Uterus (tissue), 3 donors: ENCODE measurements at regions not wholly inside any gene's neighbourhood (a gene's known extent, or its start where the extent isn't known, plus 50 kb on each side); places are given as distances from the start of the nearest gene placed in this dataset.

ENCODE experiments used
- DNase-seq, 2 donors: peaks; one replicate each; pipeline ENCODE4 v3.0.0-alpha.2; 2019 to 2020
- H3K27ac ChIP-seq, 2 donors: fragments of 200-600 bp; sonication (generic); 1 replicate in 1 of 2; 2 replicates in 1 of 2; pipeline ENCODE4 v1.5.1; 2016 to 2018
- H3K27me3 ChIP-seq, 2 donors: fragments of 200-600 bp; sonication (generic); one replicate each; pipeline ENCODE4 v1.5.1; 2018 to 2019; ENCODE audit warnings: control low read depth in 1 of 2
- H3K36me3 ChIP-seq, 2 donors: fragments of 200-600 bp; sonication (generic); one replicate each; pipeline ENCODE4 v1.5.1; 2019; ENCODE audit warnings: control low read depth in 1 of 2
- H3K4me1 ChIP-seq, 2 donors: fragments of 200-600 bp; sonication (generic); one replicate each; pipeline ENCODE4 v1.5.1; 2018 to 2019; ENCODE audit warnings: control low read depth in 1 of 2
- H3K4me3 ChIP-seq, 2 donors: fragments of 200-600 bp; sonication (generic); 1 replicate in 1 of 2; 2 replicates in 1 of 2; pipeline ENCODE4 v1.5.1; 2018 to 2019; ENCODE audit warnings: mild to moderate bottlenecking in 1 of 2
- H3K9me3 ChIP-seq, 2 donors: fragments of 200-600 bp; sonication (generic); one replicate each; pipeline ENCODE4 v1.5.1; 2019; ENCODE audit warnings: control low read depth in 1 of 2
- POLR2A ChIP-seq, 2 donors: fragments of 450-650 bp; IDR thresholded peaks; one replicate each; pipeline ENCODE4 v1.6.1; 2016; ENCODE audit warnings: antibody characterized with exemption in 2 of 2, mild to moderate bottlenecking in 1 of 2, moderate library complexity in 1 of 2
- intact Hi-C: fragments of 100-400 bp; cut with DNase I; formaldehyde crosslinking; loops from one replicate; pipeline ENCODE4 v1.15.1; 2023; ENCODE audit warnings: low total_unique reads
- TF ChIP-seq, protein P1 (sequence below), 4 experiments: fragments of 200-600 bp in 2 of 4; fragments of 450-650 bp in 2 of 4; sonication (generic) in 2 of 4; IDR thresholded peaks; one replicate each; pipeline ENCODE4 v1.5.1; 2016 to 2019; ENCODE audit warnings: antibody characterized with exemption in 4 of 4, mild to moderate bottlenecking in 2 of 4, moderate library complexity in 1 of 4
- donor health status: DM: yes; HTN: yes; CAD: no.

DNA sequence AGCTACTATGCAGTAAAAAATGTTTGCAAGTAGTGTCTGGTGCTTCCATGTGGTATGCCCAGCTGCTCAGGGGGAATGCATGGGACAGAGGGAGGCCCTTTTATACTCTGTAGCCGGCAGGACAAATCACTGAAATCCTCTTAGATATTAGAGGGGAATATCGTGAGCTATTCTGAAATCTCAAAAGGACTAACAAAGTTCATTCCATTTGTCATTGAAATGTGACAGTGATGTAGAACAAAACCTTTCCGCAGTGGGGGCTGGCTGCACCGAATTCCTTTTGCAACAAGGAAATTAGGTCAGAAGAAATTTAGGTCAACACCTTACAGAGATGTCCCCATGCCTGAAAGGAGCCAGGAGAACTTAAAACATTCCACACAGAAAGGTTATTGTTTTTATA lies 72.4 kb upstream of the MEF2C start:
- no peaks in the 10 kb centered on the region for H3K4me1 ChIP-seq
- H3K27me3 ChIP-seq = no peaks in the 10 kb centered on the region
- no peak overlapping the region for H3K27ac ChIP-seq
- no peaks in the 10 kb centered on the region for H3K36me3 ChIP-seq
- DNase-seq = no peak
- TF ChIP-seq POLR2A (IDR thresholded peaks at IDR 0.05) = no peak
- TF ChIP-seq, protein P1, sequence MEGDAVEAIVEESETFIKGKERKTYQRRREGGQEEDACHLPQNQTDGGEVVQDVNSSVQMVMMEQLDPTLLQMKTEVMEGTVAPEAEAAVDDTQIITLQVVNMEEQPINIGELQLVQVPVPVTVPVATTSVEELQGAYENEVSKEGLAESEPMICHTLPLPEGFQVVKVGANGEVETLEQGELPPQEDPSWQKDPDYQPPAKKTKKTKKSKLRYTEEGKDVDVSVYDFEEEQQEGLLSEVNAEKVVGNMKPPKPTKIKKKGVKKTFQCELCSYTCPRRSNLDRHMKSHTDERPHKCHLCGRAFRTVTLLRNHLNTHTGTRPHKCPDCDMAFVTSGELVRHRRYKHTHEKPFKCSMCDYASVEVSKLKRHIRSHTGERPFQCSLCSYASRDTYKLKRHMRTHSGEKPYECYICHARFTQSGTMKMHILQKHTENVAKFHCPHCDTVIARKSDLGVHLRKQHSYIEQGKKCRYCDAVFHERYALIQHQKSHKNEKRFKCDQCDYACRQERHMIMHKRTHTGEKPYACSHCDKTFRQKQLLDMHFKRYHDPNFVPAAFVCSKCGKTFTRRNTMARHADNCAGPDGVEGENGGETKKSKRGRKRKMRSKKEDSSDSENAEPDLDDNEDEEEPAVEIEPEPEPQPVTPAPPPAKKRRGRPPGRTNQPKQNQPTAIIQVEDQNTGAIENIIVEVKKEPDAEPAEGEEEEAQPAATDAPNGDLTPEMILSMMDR (IDR thresholded peaks at IDR 0.05) = no peak
- no peaks in the 10 kb centered on the region for H3K9me3 ChIP-seq
- H3K4me3 ChIP-seq = no peak overlapping the region
- intact Hi-C loops = no loop called here

DNA sequence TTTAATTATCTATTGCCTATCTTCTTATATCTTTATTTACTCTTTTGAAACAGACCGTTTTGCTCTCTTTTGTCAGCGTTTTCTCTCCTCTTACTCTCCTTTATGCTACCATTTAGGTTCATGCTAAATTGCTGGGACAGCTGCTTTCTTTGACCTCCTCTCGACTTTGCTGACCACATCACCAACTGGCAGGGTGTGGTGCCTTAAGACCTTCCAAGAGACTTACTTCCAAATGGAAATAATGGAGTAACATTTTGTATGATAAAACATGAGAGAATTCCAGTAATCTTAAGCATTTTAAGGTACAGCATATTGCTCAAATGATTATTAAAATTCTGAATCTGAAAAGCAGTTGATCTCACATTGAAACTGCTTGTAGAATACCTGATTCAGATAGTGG lies 71.5 kb upstream of the MEF2C start:
- intact Hi-C loops = no loop called here
- Histone ChIP-seq H3K4me1 (no peaks in the 10 kb centered on the region), H3K4me3 (no peak overlapping the region), H3K27me3 (no peaks in the 10 kb centered on the region), H3K27ac (no peak overlapping the region), H3K36me3 (no peaks in the 10 kb centered on the region), H3K9me3 (no peaks in the 10 kb centered on the region)
- no peak for TF ChIP-seq POLR2A (IDR thresholded peaks at IDR 0.05)
- TF ChIP-seq, protein P1 (IDR thresholded peaks at IDR 0.05) = no peak
- DNase-seq = no peak

DNA sequence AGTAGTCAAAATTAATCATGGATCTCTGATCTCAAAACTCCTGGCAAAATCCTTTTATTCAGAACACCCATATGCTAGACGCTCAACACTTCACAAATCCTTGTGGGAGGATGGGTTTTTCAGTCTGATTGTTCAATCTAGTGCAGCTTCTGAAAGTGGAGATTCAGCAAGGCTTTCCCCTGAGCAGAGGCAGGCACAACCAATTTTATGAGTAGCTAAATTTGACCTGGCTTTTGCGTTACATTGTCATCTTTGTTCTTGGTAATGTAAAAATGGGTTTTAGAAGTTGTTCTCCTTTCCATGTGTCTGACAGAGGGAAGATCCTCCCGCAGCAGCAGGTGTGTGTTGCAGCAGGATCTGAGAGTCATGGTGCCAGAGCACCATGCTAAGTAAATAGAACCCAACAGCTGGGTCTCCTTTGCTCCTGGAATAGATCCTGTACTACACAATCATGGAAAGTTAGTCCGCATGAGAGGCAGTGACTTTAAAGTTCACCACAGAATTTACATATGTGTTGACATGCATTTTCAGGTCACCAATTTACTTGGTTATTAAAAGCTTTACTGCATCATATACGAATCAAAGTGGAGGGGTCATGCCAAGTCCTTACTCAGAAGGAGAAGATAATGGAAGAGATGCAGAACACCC lies 70.1 kb upstream of the MEF2C start:
- intact Hi-C loops = no loop called here
- Histone ChIP-seq H3K27me3 (no peaks in the 10 kb centered on the region), H3K9me3 (no peaks in the 10 kb centered on the region), H3K27ac (peak overlapping the region in 1 of 2 donors; percentile 28), H3K4me1 (no peaks in the 10 kb centered on the region), H3K36me3 (no peaks in the 10 kb centered on the region), H3K4me3 (no peak overlapping the region)
- no peak for TF ChIP-seq POLR2A (IDR thresholded peaks at IDR 0.05)
- TF ChIP-seq, protein P1 (IDR thresholded peaks at IDR 0.05) = no peak
- DNase-seq = no peak

DNA sequence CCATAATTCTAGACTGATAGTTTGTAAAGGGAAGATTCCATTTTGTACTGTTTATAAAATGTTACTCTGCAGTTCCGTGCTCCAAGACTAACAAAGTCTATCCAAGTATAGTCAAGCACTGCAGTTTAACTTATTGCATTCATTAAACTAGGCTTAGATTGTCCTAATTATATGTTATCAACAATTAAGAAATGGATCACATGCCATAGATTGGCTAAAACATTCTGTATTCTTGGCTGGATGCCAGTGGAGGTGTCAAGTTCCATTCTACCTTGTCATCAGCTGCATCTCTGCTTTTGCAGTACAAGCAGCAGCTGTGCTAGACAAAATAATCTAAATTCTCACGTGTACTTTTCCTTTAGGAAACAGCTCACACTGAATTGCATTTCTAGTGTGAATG lies 69.4 kb upstream of the MEF2C start:
- Histone ChIP-seq H3K9me3 (no peaks in the 10 kb centered on the region), H3K27me3 (no peaks in the 10 kb centered on the region), H3K4me1 (no peaks in the 10 kb centered on the region), H3K4me3 (no peak overlapping the region), H3K27ac (peak overlapping the region in 1 of 2 donors; percentile 28), H3K36me3 (no peaks in the 10 kb centered on the region)
- DNase-seq = no peak
- intact Hi-C loops = no loop called here
- TF ChIP-seq POLR2A (IDR thresholded peaks at IDR 0.05) = no peak
- TF ChIP-seq, protein P1 (IDR thresholded peaks at IDR 0.05) = no peak

DNA sequence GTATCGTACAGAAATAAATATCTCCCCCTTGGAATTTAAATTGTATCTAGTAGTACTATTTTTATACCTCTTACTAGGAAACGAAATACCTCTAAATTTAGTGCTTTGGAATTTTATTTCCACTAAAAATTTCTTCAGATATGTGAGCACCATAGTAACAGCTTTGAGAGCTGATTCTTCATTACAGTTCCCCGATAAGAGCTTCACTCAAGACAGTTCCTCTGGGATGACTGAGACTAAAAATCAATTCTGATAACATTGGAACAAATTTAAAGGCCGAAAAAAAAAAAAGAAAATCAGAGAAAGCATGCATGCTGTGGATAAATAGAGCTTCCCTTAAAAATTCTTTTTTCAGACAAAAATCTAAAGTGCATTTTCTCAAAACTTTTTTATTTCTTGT lies 68.5 kb upstream of the MEF2C start:
- Histone ChIP-seq H3K36me3 (no peaks in the 10 kb centered on the region), H3K9me3 (no peaks in the 10 kb centered on the region), H3K4me1 (no peaks in the 10 kb centered on the region), H3K27ac (peak overlapping the region in 1 of 2 donors; percentile 28), H3K4me3 (no peak overlapping the region), H3K27me3 (no peaks in the 10 kb centered on the region)
- intact Hi-C loops = no loop called here
- DNase-seq = no peak
- TF ChIP-seq, protein P1 (IDR thresholded peaks at IDR 0.05) = no peak
- TF ChIP-seq POLR2A (IDR thresholded peaks at IDR 0.05) = no peak
